Esophagus muscularis mucosa (tissue), 4 donors: ENCODE measurements at regions not wholly inside any gene's neighbourhood (a gene's known extent, or its start where the extent isn't known, plus 50 kb on each side); places are given as distances from the start of the nearest gene placed in this dataset.

ENCODE experiments used
- DNase-seq: peaks from one replicate; pipeline ENCODE4 v3.0.0-alpha.2; 2017; ENCODE audit errors: extremely low spot score
- H3K27ac ChIP-seq, 4 donors: fragments of 200-600 bp; sonication (generic); replicated peaks in 1 of 4; 1 replicate in 3 of 4; 2 replicates in 1 of 4; pipeline ENCODE4 v1.5.1; 2016 to 2019; ENCODE audit warnings: mild to moderate bottlenecking in 1 of 4
- H3K27me3 ChIP-seq, 4 donors: fragments of 200-600 bp; sonication (generic); one replicate each; pipeline versions ENCODE4 v1.5.1 to v1.6.0; 2016 to 2019
- H3K36me3 ChIP-seq, 4 donors: fragments of 200-600 bp; sonication (generic); one replicate each; pipeline ENCODE4 v1.5.1; 2016 to 2019
- H3K4me1 ChIP-seq, 4 donors: fragments of 200-600 bp; sonication (generic); one replicate each; pipeline ENCODE4 v1.5.1; 2016 to 2019
- H3K4me3 ChIP-seq, 4 donors: fragments of 200-600 bp; sonication (generic); 1 replicate in 2 of 4; 2 replicates in 2 of 4; pipeline ENCODE4 v1.5.1; 2016 to 2019; ENCODE audit warnings: mild to moderate bottlenecking in 4 of 4, moderate library complexity in 1 of 4
- H3K9me3 ChIP-seq, 4 donors: fragments of 200-600 bp; sonication (generic); 1 replicate in 3 of 4; 2 replicates in 1 of 4; pipeline ENCODE4 v1.5.1; 2016 to 2019
- CTCF ChIP-seq, 3 experiments: fragments of 200-600 bp in 2 of 3; fragments of 450-650 bp in 1 of 3; sonication (generic) in 2 of 3; IDR thresholded peaks; one replicate each; pipeline ENCODE4 v1.5.1; 2017 to 2019; ENCODE audit warnings: antibody characterized with exemption in 3 of 3, mild to moderate bottlenecking in 2 of 3, moderate library complexity in 1 of 3
- EP300 ChIP-seq: sonication (generic); formaldehyde crosslinking; IDR thresholded peaks from one replicate; pipeline ENCODE4 v1.6.1; 2017; ENCODE audit warnings: antibody characterized with exemption
- POLR2A ChIP-seq: fragments of 450-650 bp; IDR thresholded peaks from one replicate; pipeline ENCODE4 v1.6.1; 2017; ENCODE audit warnings: antibody characterized with exemption, moderate library complexity, mild to moderate bottlenecking, low read depth
- POLR2AphosphoS5 ChIP-seq, 2 donors: sonication (generic); formaldehyde crosslinking; IDR thresholded peaks; one replicate each; pipeline ENCODE4 v1.6.1; 2017; ENCODE audit warnings: antibody characterized with exemption in 2 of 2
- WGBS: methylation state at CpG from one replicate; pipeline ENCODE4 v1.1.5; 2018; 5-methylcytosine and 5-hydroxymethylcytosine counted together
- intact Hi-C: fragments of 100-400 bp; cut with DNase I; formaldehyde crosslinking; loops from one replicate; pipeline ENCODE4 v1.15.1; 2023

GRCh38 chr1:222250376-222250775, 297.5 kb downstream of the HHIPL2 start:
- Histone ChIP-seq H3K27ac (no peak overlapping the region), H3K9me3 (peaks cover 0 to 14% (median 3%) of the 10 kb centered on the region in 4 donors)

GRCh38 chr1:222247811-222248310, 300.0 kb downstream of the HHIPL2 start:
- Histone ChIP-seq H3K36me3 (no peaks in the 10 kb centered on the region), H3K27ac (no peak overlapping the region), H3K27me3 (no peaks in the 10 kb centered on the region), H3K4me1 (no peaks in the 10 kb centered on the region), H3K4me3 (no peak overlapping the region), H3K9me3 (peaks cover 0 to 7% (median 0%) of the 10 kb centered on the region in 4 donors)
- 75% methylated on average over 3 of the region's 3 CpGs for WGBS
- intact Hi-C loops: no loop called here
- no peak for TF ChIP-seq POLR2A
- TF ChIP-seq CTCF (IDR thresholded peaks at IDR 0.05): no peak
- no peak for TF ChIP-seq EP300
- no peak for TF ChIP-seq POLR2AphosphoS5 (IDR thresholded peaks at IDR 0.05)
- peak; percentile 75 for DNase-seq

More at GRCh38 chr1:222250376-222250775, 297.5 kb downstream of the HHIPL2 start:
- H3K4me1 ChIP-seq: no peaks in the 10 kb centered on the region
- no peak overlapping the region for H3K4me3 ChIP-seq
- intact Hi-C loops: no loop called here
- H3K27me3 ChIP-seq: no peaks in the 10 kb centered on the region
- TF ChIP-seq EP300 (no peak), CTCF (IDR thresholded peaks at IDR 0.05) (no peak), POLR2AphosphoS5 (IDR thresholded peaks at IDR 0.05) (no peak), POLR2A (no peak)
- peak; percentile 19 for DNase-seq
- H3K36me3 ChIP-seq: no peaks in the 10 kb centered on the region

- 73% methylated on average over 1 of the region's 1 CpG for WGBS
- intact Hi-C loops: no loop called here
- Histone ChIP-seq H3K4me3 (no peak overlapping the region), H3K27me3 (no peaks in the 10 kb centered on the region), H3K27ac (no peak overlapping the region), H3K36me3 (no peaks in the 10 kb centered on the region), H3K4me1 (no peaks in the 10 kb centered on the region), H3K9me3 (peaks cover 0 to 7% (median 0%) of the 10 kb centered on the region in 4 donors)
- peak; percentile 74 for DNase-seq
- TF ChIP-seq EP300 (no peak), CTCF (IDR thresholded peaks at IDR 0.05) (no peak), POLR2A (no peak)
Measured at GRCh38 chr1:222247081-222247480, 300.8 kb downstream of the HHIPL2 start.

- Histone ChIP-seq H3K36me3 (no peaks in the 10 kb centered on the region), H3K27ac (no peak overlapping the region), H3K9me3 (no peaks in the 10 kb centered on the region), H3K4me1 (no peaks in the 10 kb centered on the region), H3K4me3 (no peak overlapping the region), H3K27me3 (no peaks in the 10 kb centered on the region)
- DNase-seq: peak; percentile 10
- TF ChIP-seq EP300 (no peak), POLR2AphosphoS5 (IDR thresholded peaks at IDR 0.05) (no peak), POLR2A (no peak), CTCF (IDR thresholded peaks at IDR 0.05) (no peak)
- WGBS: 100% methylated on average over 2 of the region's 2 CpGs
- intact Hi-C loops: no loop called here
Measured at GRCh38 chr1:222243902-222244301, 304.0 kb downstream of the HHIPL2 start.

GRCh38 chr1:222242492-222242891, 305.4 kb downstream of the HHIPL2 start:
- no peak for TF ChIP-seq CTCF (IDR thresholded peaks at IDR 0.05)
- TF ChIP-seq POLR2AphosphoS5 (IDR thresholded peaks at IDR 0.05): no peak
- no peak for TF ChIP-seq POLR2A
- no peak for TF ChIP-seq EP300
- no peaks in the 10 kb centered on the region for H3K27me3 ChIP-seq
- no peaks in the 10 kb centered on the region for H3K9me3 ChIP-seq
- 52% methylated on average over 1 of the region's 1 CpG for WGBS
- H3K4me3 ChIP-seq: no peak overlapping the region
- no peak for DNase-seq
- intact Hi-C loops: no loop called here
- H3K4me1 ChIP-seq: no peaks in the 10 kb centered on the region
- H3K27ac ChIP-seq: no peak overlapping the region
- H3K36me3 ChIP-seq: no peaks in the 10 kb centered on the region
